Dedifferentiated amniotic fluid mesenchymal stem cell (primary cell): ENCODE measurements at regions not wholly inside any gene's neighbourhood (a gene's known extent, or its start where the extent isn't known, plus 50 kb on each side); places are given as distances from the start of the nearest gene placed in this dataset.
"Not testable (repeated sequence)": the region's sequence is repeated elsewhere in the genome, so short reads cannot be mapped to it uniquely, and the experiment has no call there.

Experiments used
- DNase-seq: peaks from one replicate; pipeline ENCODE4 v3.0.0-alpha.2; 2016; ENCODE audit errors: extremely low spot score

GRCh38 chr1:101122452-101123166, 97.0 kb upstream of the DPH5 start:
- DNase-seq, result no peak

DNA sequence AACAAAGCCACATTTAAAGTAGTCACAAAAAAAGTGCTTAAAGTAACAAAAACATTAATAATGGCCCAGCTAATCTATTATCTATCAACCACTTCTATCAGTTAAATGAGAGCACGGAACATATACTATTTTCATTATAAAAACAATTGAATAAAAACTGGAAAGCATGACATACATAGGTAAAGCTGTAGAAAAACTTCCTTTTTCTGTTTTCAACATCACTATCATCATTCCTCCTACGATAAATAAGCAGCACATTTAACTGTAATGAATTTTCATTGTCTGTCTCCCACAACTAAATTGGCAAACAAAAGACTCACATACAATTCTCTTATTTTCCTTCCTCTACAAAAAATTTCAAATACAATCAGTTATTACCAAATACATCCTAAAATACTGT, 96.4 kb upstream of the DPH5 start:
- no peak for DNase-seq

DNA sequence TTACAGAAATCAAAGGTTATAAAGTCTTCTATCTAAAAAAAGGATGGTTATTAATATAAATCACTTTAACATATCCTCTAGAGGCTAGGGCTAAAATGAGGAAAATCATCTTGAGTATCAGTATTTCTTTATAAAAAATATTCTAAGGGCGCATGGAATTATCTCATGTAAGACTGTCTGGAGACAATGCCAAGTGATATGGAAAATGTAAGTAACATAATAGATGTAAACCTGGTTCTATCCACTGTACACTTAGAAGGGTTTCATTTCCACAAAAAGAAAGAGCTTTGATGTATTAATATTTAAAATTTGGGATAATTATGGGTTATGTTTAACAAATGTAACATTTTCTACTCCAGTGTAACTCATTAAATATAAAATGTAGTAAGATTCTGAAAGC, 95.9 kb upstream of the DPH5 start:
- no peak for DNase-seq

DNA sequence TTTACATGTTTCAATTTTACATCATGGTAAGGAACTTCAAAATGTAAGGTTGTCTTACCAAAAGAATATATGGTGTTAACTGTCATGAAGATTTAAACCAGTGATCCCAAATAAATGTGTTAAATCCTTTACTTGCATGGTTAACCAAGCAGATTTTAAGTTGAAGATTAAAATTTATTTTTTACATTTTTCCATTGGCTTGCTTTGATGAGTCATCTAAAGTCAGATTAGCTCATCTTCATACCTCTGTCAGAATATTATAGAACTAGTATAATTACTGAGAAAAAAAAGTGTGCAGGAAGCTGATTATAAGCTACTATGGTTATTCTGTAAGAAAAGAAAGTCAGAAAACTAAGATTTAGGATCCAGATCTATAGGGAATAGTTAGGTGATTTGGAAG, 95.3 kb upstream of the DPH5 start:
- no peak for DNase-seq

DNA sequence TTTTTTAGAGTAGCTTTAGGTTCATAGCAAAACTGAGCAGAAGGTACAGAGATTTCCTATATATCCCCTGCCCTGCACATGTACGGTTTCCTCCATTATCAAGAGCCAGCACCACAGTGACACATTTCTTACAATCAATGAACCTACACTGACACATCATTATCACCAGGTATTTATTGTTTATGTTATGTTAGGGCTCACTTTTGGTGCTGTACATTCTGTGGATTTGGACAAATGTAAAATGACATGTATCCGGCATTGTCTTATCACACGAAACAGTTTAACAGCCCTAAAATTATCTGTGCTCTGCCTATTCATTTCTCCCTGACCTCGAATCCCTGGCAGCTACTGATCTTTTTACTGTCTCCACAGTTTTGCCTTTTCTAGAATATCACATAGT, 93.7 kb upstream of the DPH5 start:
- DNase-seq, result no peak

DNA sequence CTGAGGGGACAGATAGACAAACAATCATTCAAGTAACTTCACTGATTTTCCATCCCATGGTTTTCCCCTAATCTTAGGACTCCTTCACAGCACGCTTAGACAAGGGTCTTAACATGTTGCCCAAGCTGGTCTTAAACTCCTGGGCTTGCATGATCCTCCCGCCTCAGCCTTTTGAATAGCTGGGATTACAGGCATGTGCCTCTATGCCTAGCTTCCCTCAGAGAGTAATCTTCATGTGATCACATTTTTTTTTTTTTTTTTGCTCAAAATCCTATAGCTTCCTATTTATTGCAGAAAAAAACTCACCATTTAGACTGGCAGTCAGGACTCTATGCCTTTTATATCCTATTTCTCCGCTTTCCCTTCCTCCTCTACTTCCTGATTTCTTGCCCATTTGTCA, 90.4 kb upstream of the DPH5 start:
- DNase-seq, result no peak

DNA sequence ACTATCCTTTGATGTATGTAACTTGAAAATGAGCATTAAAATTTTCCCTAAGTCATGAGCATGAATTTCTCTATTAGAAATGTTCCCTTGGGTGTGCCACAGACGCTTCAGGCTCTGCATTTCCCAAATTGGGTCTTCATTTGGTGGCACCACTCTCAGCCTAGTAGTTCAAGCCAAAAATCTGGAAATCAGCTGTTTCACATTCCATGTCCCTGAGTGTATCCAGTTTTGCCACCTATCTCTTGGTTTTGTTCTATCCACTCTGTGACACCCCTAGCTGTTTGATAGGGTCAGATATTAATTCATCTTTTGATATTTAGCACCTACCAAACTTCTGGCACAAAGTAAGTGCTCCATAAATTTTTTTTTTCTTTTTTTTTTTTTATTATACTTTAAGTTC, 89.5 kb upstream of the DPH5 start:
- no peak for DNase-seq

DNA sequence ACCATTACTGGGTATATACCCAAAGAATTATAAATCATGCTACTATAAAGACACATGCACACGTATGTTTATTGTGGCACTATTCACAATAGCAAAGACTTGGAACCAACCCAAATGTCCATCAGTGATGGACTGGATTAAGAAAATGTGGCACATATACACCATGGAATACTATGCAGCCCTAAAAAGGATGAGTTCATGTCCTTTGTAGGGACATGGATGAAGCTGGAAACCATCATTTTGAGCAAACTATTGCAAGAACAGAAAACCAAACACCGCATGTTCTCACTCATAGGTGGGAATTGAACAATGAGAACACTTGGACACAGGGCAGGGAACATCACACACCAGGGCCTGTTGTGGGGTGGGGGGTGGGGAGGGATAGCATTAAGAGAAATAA, 88.5 kb upstream of the DPH5 start:
- not testable (repeated sequence) for DNase-seq

DNA sequence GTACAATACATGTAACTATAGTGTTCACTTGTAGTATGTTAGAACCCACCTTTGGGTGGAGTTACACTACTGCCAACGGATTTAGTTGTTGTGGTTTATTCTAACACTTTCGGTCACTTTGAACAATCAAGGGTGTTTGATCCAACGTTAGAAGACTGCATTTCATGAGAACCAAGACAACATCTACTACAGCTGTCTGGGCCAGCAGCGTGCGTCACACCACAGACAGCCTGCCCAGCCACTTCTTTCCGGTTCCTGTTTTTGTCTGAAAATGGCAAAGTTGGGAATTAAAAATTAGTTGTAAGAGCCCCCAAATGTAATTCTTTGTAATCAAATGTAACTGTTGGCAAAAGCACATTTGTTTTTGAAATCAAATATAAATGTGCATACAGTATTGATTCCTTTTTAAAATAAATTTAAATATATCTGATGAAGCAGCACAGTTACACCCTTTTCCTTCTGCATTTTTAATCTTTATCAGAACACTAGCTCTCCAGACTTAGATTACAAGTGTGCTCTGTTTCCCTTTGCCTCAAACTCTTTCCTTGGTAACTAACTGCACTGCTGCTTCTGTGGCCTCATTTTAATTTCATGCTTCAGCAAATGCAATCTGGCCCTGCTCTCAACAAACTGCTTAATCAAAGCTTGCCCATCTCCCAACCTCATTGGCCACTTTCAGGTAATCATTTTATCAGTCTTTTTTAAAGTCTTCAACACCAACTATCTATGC, 86.6 kb upstream of the DPH5 start:
- DNase-seq, result no peak

- no peak for DNase-seq
Measured at GRCh38 chr1:101111461-101111860, 85.9 kb upstream of the DPH5 start.

DNA sequence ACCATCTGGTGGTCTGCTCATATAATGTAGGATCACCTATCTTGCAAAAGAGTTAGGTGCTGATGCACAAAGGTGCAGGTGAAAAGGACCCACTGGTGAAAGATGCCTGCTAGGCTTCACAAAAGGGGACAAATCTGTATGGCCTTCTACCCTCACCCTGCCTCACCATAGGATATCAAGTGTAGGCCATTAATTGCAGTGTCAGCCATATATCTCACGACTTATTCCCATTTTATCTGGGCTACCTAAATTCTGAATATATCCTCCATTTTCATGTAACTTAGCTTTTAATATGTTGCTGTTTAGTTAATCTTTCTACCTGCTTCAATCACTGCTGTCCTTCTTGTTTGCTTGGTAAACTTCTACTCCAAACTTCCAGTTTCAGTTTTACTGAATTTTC, 84.2 kb upstream of the DPH5 start:
- no peak for DNase-seq

DNA sequence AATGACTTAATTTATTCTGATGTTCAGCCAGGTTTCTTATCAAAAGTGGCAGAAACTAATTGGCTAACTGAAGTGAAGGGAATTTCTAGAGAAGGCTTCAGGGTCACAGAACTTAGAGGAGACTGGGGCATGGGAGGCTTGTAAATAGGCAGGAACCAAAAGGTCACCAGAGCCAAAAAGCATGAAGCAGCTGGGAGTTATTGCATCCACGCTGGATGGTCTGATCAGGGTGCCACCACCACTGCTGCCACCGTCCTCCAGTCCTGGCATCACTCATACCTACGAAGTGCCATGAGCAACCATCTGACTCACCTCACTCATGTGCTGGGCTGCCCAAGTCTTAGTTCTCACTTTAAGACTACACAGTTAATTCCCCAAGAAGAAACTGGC, 82.5 kb upstream of the DPH5 start:
- DNase-seq, result no peak

GRCh38 chr1:101107496-101108110, 82.0 kb upstream of the DPH5 start:
- no peak for DNase-seq

GRCh38 chr1:101105877-101106276, 80.3 kb upstream of the DPH5 start:
- no peak for DNase-seq

DNA sequence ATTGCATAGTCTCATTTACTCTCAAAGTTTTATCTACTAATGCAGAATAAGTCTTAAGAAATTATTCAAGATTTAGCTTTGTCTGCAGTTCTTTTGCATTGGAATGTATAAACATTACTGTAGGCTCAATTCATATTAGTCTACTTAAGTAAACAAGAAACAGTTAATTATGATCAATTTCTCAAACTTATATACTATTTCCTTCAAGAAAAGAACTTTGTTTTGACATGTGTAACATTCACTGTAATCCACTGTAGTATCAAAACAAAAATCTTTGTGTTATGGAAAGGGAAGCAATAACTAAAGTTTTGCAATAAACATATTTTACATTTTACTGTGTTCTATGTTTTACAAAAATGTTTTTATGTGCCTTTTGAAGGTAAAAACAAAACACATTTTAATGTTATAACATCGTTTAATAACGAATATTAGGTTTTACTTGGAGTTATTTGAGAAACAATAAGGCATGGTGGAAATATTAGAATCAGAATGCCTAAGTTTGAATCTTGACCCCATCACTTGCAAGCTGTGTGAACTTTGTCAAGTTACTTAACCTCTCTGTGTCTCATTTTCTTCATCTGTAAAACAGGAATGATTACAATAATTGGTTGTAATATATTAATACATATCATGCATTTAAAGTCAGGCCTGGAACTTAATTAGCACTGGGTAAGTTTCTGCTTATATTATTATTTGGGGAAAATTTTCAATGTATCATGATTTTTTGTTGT, 77.0 kb upstream of the DPH5 start:
- no peak for DNase-seq

DNA sequence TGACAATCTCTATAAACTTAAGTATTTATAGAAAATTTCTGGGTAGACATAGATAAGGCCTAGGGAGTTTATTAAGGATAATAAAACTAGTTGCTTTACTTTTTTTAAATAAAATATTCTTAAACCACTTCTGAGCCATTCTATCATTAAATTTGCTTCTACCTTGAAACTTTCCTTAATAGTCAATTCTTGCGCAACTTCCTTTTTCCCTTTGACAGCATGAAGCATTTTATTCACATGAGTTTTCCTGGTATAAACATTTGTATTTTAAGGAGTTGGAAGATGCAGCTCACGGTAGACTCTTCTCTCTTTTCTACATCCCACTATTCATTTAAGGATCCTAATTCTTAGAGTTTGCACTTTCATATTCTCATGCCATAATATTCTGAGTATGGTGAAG, 75.8 kb upstream of the DPH5 start:
- DNase-seq, result no peak

GRCh38 chr1:101100674-101101073, 75.1 kb upstream of the DPH5 start:
- DNase-seq, result no peak

DNA sequence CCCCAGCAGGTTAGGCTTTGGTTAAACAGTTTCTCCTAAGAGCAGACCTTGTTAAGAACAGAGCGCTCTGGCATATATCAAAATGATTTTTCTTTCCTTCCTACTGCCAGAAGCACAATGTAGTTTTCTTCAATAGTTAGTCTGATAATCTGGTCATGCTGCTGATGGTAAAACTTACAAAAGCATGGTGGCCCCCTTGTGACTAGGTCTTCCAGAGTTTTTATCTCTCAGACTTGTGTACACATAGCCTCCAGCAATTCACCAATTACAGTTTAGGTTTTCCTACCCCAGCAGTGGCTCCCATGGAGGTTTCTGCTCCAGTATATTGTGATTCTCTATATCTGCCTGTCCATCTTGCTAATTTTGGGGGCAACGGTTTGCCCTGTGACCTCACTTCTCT, 73.3 kb upstream of the DPH5 start:
- DNase-seq, result no peak

DNA sequence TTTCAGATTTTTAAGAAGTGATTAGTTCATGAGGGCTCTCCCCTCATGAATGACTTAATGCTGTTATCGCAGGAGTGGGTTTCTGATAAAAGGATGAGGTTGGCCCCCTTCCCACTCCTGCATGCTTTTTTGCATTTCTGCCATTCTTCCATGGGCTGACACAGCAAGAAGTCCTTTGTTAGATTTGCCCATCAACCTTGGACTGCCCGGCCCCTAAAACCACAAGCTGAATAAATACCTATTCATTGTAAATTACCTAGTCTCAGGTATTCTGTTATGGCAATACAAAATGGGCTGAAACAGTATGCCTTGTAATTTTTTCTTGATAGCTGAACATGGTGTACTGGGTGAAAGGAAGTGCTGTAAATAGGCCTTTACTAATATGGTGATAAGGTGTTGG, 72.7 kb upstream of the DPH5 start:
- DNase-seq, result no peak

DNA sequence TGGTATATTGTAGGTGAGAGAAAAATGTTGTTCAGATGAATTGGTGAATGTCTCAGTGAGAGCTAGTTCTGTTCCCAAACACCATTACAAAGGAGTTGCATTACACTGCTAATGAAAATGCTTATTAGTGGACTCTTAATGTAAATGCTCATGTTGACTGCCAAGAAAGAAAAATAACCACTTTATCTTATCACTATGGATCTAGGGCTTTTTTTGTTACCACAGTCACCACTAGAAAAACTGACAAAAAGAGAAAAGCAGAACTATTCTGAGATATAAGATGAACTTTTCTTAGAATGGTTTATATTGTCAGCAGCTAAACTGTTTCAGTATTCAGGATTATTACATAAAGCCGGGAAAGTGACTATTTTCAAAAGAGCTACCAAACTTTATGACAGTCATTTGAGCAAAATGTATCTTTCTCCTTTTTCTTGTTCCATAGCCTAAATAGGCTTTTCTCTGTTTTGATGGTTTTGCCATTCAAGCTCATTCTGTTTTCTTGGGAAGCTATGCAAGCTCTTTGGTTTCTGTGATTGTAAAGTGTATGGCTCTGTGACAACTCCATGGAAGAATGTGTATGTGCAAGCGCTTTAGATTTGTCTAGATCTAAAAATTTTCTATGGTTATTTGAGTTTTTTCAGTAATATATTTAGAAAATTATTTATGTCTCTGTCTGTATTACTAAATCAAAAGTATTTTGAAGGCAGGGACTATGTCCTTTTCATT, 64.2 kb upstream of the DPH5 start:
- no peak for DNase-seq

DNA sequence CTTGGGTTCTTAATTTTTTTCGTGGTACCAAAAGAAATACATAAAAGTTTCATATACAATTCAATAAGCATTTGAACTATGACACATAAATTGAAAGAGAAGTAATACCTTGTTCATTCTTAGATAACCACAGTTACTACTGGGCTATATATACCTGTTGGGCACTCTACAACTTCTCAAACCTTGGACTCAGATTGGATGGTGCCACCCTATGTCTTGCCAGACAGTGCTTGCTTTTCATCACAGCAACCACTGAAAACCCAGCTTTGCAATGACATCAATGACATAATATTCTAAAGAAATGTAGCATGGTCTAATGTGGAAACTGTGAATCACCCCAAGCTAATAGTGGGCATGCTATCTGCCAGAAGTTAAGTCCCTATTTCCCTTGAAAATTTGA, 62.8 kb upstream of the DPH5 start:
- no peak for DNase-seq

GRCh38 chr1:101086783-101087182, 61.2 kb upstream of the DPH5 start:
- DNase-seq, result no peak
